Ovary (tissue), 7 donors: ENCODE measurements at regions not wholly inside any gene's neighbourhood (a gene's known extent, or its start where the extent isn't known, plus 50 kb on each side); places are given as distances from the start of the nearest gene placed in this dataset.
A peak's percentile ranks its signal among the peaks of the same experiment; 100 is the strongest.

Experiments used
- DNase-seq, 5 donors: peaks; one replicate each; pipeline ENCODE4 v3.0.0-alpha.2; 2019 to 2020
- H3K27ac ChIP-seq, 2 donors: fragments of 200-600 bp; one replicate each; pipeline versions ENCODE4 v1.5.1 to v1.8.0; 2019 to 2022
- H3K27me3 ChIP-seq: fragments of 200-600 bp; one replicate; pipeline ENCODE4 v1.8.0; 2022
- H3K36me3 ChIP-seq: fragments of 200-600 bp; sonication (generic); one replicate; pipeline ENCODE4 v1.5.1; 2019
- H3K4me1 ChIP-seq: one replicate; pipeline ENCODE4 v1.8.1; 2013; ENCODE audit warnings: mild to moderate bottlenecking, moderate library complexity; ENCODE audit not compliant: insufficient read depth
- H3K4me3 ChIP-seq: fragments of 200-600 bp; sonication (generic); one replicate; pipeline ENCODE4 v1.5.1; 2017
- H3K9me3 ChIP-seq, 2 donors: fragments of 200-600 bp in 1 of 2; sonication (generic) in 1 of 2; one replicate each; pipeline versions ENCODE4 v1.5.1 to v1.8.1; 2013 to 2019; ENCODE audit warnings: mild to moderate bottlenecking in 1 of 2, moderate library complexity in 1 of 2
- EP300 ChIP-seq: sonication (generic); formaldehyde crosslinking; IDR thresholded peaks from one replicate; pipeline ENCODE4 v1.6.1; 2017; ENCODE audit warnings: antibody characterized with exemption
- POLR2A ChIP-seq: fragments of 450-650 bp; IDR thresholded peaks from one replicate; pipeline ENCODE4 v1.6.1; 2017; ENCODE audit warnings: antibody characterized with exemption, mild to moderate bottlenecking, moderate library complexity
- WGBS, 3 donors: extraction: QIAGEN DNeasy Blood & Tissue Kit in 1 of 3; methylation state at CpG; one replicate each; pipeline versions ENCODE4 v1.1.5 to v1.1.7; 2013 to 2017; 5-methylcytosine and 5-hydroxymethylcytosine counted together
- intact Hi-C, 4 donors: fragments of 100-400 bp; cut with DNase I; formaldehyde crosslinking; loops; one replicate each; pipeline versions ENCODE4 v1.11.0 to v1.15.1; 2022 to 2023
- TF ChIP-seq, protein P1 (sequence below), 3 donors: fragments of 450-650 bp in 2 of 3; fragments of 200-600 bp in 1 of 3; IDR thresholded peaks; one replicate each; pipeline versions ENCODE4 v1.5.1 to v1.8.0; 2016 to 2022; ENCODE audit warnings: antibody characterized with exemption in 3 of 3, mild to moderate bottlenecking in 1 of 3
- donor health status: DM: no; HTN: no; CAD: no; lungs with moderate emphysema.
- donor health status: DM: no; HTN: no; CAD: no.
- donor health status: Bipolar disorder and iron deficiency.
- donor health status: DM: no; HTN: no; CAD: no.
- donor health status: DM: yes; HTN: yes; CAD: no.

DNA sequence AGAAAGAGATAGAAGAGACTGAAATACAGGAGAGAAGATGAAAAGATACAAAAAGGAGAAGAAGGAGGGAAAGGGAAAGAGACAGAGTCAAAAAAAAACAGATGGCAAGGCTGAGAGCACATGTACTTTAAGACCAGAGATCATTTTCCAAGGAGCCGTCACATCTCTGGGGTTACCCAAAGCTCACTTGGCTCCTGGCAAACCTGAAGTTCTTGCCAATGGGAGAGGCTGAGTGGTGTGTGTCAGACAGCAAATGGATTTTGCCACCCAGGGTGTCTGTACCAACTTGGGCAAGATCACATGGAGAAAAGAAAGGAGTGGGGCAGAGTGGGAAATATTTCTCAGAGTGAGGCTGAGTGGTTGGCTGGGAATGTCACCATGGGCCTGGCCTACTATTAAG is 219.3 kb upstream of the TNP1 start:
- no peak for TF ChIP-seq EP300
- no peak for TF ChIP-seq POLR2A
- TF ChIP-seq, protein P1, sequence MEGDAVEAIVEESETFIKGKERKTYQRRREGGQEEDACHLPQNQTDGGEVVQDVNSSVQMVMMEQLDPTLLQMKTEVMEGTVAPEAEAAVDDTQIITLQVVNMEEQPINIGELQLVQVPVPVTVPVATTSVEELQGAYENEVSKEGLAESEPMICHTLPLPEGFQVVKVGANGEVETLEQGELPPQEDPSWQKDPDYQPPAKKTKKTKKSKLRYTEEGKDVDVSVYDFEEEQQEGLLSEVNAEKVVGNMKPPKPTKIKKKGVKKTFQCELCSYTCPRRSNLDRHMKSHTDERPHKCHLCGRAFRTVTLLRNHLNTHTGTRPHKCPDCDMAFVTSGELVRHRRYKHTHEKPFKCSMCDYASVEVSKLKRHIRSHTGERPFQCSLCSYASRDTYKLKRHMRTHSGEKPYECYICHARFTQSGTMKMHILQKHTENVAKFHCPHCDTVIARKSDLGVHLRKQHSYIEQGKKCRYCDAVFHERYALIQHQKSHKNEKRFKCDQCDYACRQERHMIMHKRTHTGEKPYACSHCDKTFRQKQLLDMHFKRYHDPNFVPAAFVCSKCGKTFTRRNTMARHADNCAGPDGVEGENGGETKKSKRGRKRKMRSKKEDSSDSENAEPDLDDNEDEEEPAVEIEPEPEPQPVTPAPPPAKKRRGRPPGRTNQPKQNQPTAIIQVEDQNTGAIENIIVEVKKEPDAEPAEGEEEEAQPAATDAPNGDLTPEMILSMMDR (IDR thresholded peaks at IDR 0.05): no peak
- no peaks in the 10 kb centered on the region for H3K27me3 ChIP-seq
- DNase-seq: no peak
- no peak overlapping the region for H3K4me3 ChIP-seq
- no peaks in the 10 kb centered on the region for H3K9me3 ChIP-seq
- no peak overlapping the region for H3K27ac ChIP-seq
- H3K36me3 ChIP-seq: no peaks in the 10 kb centered on the region
- H3K4me1 ChIP-seq: peaks cover 8% of the 10 kb centered on the region
- WGBS, 3 donors: 93 to 100% (median 96%) methylated on average over 1 of the region's 1 CpG
- intact Hi-C loops: no loop called here

DNA sequence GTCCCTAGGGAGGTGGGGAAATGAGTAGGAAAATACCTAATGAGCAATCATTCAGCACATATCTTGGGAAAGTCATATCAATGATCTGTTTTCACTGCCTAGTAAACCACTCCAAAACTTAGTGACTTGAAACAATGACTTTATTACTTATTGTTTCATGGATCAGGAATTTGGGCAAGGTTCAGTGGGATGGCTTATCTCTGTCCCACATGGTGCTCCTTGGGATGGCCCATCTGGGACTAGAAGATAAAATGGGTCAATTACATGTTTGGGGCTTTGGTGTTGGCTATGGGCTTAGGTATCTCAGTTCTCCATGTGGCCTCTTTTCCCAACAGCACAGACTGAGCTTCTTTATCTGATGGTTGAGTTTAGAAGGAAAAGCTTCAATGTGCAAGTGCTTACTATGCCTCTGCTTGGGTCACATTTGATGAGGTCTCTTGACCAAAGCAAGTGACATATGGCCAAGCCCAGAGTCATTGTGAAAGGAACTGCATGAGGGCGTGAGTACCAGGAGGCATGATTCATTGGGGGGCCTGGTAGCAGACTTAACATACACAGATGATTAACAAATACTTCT is 218.1 kb upstream of the TNP1 start:
- intact Hi-C loops: no loop called here
- no peak for TF ChIP-seq EP300
- TF ChIP-seq POLR2A: no peak
- TF ChIP-seq, protein P1 (IDR thresholded peaks at IDR 0.05): no peak
- 88 to 96% (median 92%) methylated on average over 1 of the region's 1 CpG for WGBS, 3 donors
- no peak for DNase-seq
- H3K36me3 ChIP-seq: no peaks in the 10 kb centered on the region
- peaks cover 8% of the 10 kb centered on the region for H3K4me1 ChIP-seq
- no peak overlapping the region for H3K27ac ChIP-seq
- H3K9me3 ChIP-seq: no peaks in the 10 kb centered on the region
- no peaks in the 10 kb centered on the region for H3K27me3 ChIP-seq
- H3K4me3 ChIP-seq: no peak overlapping the region

DNA sequence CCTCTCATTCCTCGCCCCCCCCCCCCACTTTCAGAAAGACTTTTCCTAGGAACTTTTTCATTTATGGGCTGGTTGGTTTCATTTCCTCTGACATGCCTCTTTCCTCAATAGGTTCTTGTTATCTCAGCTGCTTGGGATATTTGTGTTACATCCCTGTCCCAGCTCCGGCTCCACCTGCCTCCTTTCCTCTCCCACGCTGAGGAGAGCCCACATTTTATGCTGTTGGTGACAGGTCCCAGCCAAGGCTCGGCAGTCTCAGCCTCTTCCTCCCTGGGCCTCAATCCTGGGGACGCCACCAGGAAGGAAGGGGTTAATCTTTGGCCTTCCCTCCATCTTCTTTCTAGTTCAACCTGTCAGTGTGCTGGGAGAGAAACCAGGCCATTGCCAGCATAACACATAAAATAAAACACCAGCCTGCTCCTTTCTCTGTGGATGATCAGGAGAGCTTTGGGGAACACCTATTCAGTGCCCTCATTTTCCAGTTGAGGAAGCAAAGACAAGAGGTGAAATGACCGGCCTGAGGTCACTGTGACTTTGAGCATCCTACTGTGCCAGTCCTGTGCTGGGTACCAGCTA is 216.9 kb upstream of the TNP1 start:
- TF ChIP-seq EP300 (no peak), POLR2A (no peak)
- TF ChIP-seq, protein P1 (IDR thresholded peaks at IDR 0.05): no peak
- Histone ChIP-seq H3K36me3 (no peaks in the 10 kb centered on the region), H3K4me3 (no peak overlapping the region), H3K27ac (no peak overlapping the region), H3K27me3 (no peaks in the 10 kb centered on the region), H3K9me3 (no peaks in the 10 kb centered on the region), H3K4me1 (peaks cover 8% of the 10 kb centered on the region)
- 77 to 83% (median 77%) methylated on average over 5 to 6 of the region's 6 CpGs for WGBS, 3 donors
- no peak for DNase-seq
- intact Hi-C loops: no loop called here

DNA sequence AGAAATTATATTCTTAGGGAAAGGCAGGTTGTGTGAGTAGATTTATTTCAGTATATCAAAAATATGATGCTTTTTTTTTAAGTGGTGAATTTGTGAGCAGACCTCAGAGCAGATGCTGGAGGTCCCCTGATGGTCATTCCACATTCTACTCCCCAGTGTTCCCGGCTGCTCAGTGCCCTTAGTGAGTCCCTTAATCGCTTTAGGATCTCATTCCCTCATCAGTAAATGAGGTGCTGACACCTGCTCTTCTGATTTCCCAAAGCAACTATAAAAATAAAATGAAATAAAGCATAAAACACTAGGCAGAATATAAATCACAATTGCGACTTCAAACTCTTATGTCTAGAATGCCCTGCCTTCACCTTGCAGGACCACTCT is 216.2 kb upstream of the TNP1 start:
- intact Hi-C loops: no loop called here
- WGBS, 3 donors: 72 to 79% (median 78%) methylated on average over 3 of the region's 3 CpGs

More for the DNA sequence above, 216.2 kb upstream of the TNP1 start:
- Histone ChIP-seq H3K27me3 (no peaks in the 10 kb centered on the region), H3K4me3 (no peak overlapping the region), H3K36me3 (no peaks in the 10 kb centered on the region), H3K9me3 (no peaks in the 10 kb centered on the region), H3K27ac (peak overlapping the region; percentile 37 to 55), H3K4me1 (peaks cover 8% of the 10 kb centered on the region)
- DNase-seq: no peak
- no peak for TF ChIP-seq POLR2A
- no peak for TF ChIP-seq EP300
- TF ChIP-seq, protein P1 (IDR thresholded peaks at IDR 0.05): no peak
